ENCODE measurements at regions not wholly inside any gene's neighbourhood (a gene's known extent, or its start where the extent isn't known, plus 50 kb on each side); places are given as distances from the start of the nearest gene placed in this dataset.
A peak's percentile ranks its signal among the peaks of the same experiment; 100 is the strongest.

GRCh38 chr5:39986614-39987013 lies 561.8 kb upstream of the DAB2 start:
- Histone ChIP-seq H4K8ac (replicated peaks; ENCODE audit: insufficient read length, low read depth, low read length) (no peak overlapping the region), H3K9me3 (ENCODE audit: control insufficient read depth, low read depth, low read length) (no peaks in the 10 kb centered on the region), H2BK12ac (ENCODE audit: insufficient read length, low read depth, low read length) (no peak overlapping the region), H3K14ac (ENCODE audit: insufficient read depth, low read length) (no peak overlapping the region), H4K5ac (ENCODE audit: insufficient read length, low read depth, low read length) (no peak overlapping the region), H3K4me1 (ENCODE audit: insufficient read depth, low read length) (no peaks in the 10 kb centered on the region), H3T11ph (ENCODE audit: low read length) (no peak overlapping the region), H2AFZ (ENCODE audit: low read length) (no peak overlapping the region), H3K4ac (ENCODE audit: low read depth, low read length) (no peak overlapping the region), H3K27me3 (ENCODE audit: insufficient read depth, low read length) (no peaks in the 10 kb centered on the region), H2BK20ac (ENCODE audit: low read depth, low read length, poor library complexity, severe bottlenecking) (no peak overlapping the region), H3K4me2 (ENCODE audit: insufficient read depth, insufficient read length, low read length) (no peak overlapping the region), H3K23ac (ENCODE audit: insufficient read length, low read depth, low read length) (no peak overlapping the region), H2BK120ac (ENCODE audit: low read depth, low read length, poor library complexity, severe bottlenecking) (no peak overlapping the region), H3K56ac (ENCODE audit: insufficient read length, low read depth, low read length) (no peak overlapping the region), H3K27ac (ENCODE audit: insufficient read length, low read depth, low read length) (no peak overlapping the region), H3K79me2 (ENCODE audit: insufficient read depth, low read length) (no peaks in the 10 kb centered on the region), H3K9ac (ENCODE audit: extremely low read depth, insufficient read length, low read length) (no peak overlapping the region), H4K91ac (ENCODE audit: insufficient read length, low read depth, low read length) (no peak overlapping the region), H3K23me2 (ENCODE audit: insufficient read length, low read depth, low read length, poor library complexity, severe bottlenecking) (no peaks in the 10 kb centered on the region), H3K79me1 (ENCODE audit: insufficient read depth, low read depth, low read length, poor library complexity, severe bottlenecking) (no peaks in the 10 kb centered on the region), H3K18ac (ENCODE audit: insufficient read length, low read depth, low read length) (no peak overlapping the region), H2BK15ac (ENCODE audit: low read depth, low read length) (no peak overlapping the region), H4K20me1 (ENCODE audit: control insufficient read depth, insufficient read depth, insufficient read length) (no peaks in the 10 kb centered on the region), H2AK5ac (ENCODE audit: insufficient read length, low read length) (no peak overlapping the region), H2BK5ac (ENCODE audit: insufficient read length, low read length) (no peak overlapping the region)
- no peak for DNase-seq
- Mint-ChIP-seq H3K27ac (no peak overlapping the region), H3K27me3 (ENCODE audit: low read depth) (no peaks in the 10 kb centered on the region), H3K4me1 (no peaks in the 10 kb centered on the region), H3K4me3 (no peak overlapping the region), H3K9me3 (peaks cover 2 to 5% of the 10 kb centered on the region in 2 experiments; a peak in 4 of 5 replicates), H3K36me3 (ENCODE audit: insufficient read depth in 1 of 3, low read depth in 3 of 3) (peaks cover 0 to 4% (median 0%) of the 10 kb centered on the region in 3 experiments; a peak in 1 of 7 replicates)
- TF ChIP-seq, protein P1, sequence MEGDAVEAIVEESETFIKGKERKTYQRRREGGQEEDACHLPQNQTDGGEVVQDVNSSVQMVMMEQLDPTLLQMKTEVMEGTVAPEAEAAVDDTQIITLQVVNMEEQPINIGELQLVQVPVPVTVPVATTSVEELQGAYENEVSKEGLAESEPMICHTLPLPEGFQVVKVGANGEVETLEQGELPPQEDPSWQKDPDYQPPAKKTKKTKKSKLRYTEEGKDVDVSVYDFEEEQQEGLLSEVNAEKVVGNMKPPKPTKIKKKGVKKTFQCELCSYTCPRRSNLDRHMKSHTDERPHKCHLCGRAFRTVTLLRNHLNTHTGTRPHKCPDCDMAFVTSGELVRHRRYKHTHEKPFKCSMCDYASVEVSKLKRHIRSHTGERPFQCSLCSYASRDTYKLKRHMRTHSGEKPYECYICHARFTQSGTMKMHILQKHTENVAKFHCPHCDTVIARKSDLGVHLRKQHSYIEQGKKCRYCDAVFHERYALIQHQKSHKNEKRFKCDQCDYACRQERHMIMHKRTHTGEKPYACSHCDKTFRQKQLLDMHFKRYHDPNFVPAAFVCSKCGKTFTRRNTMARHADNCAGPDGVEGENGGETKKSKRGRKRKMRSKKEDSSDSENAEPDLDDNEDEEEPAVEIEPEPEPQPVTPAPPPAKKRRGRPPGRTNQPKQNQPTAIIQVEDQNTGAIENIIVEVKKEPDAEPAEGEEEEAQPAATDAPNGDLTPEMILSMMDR (conservative IDR thresholded peaks at IDR 0.05): peak; percentile 14; the same call in 1 of the 3 replicates
- no CpG with 5 or more reads among the region's 2 CpGs for WGBS (ENCODE audit: extremely low coverage, insufficient read length, low lambda C conversion rate)

Data from H9 (cell line).